Small intestine (tissue), 7 donors: ENCODE measurements at regions not wholly inside any gene's neighbourhood (a gene's known extent, or its start where the extent isn't known, plus 50 kb on each side); places are given as distances from the start of the nearest gene placed in this dataset.

ENCODE experiments used
- DNase-seq, 2 donors: peaks; one replicate each; pipeline versions ENCODE4 v3.0.0 to v3.0.0-alpha.2; 2013
- FAIRE-seq: peaks from 2 replicates; lab custom pipeline; 2012; peaks lifted over from hg19 to GRCh38; lab: Jason Lieb, UNC
- H3K27ac ChIP-seq, 3 donors: one replicate each; pipeline ENCODE4 v1.5.1; 2013; ENCODE audit warnings: low read length in 2 of 3, mild to moderate bottlenecking in 2 of 3, control low read depth in 1 of 3, inconsistent platforms in 1 of 3, low read depth in 1 of 3, moderate library complexity in 1 of 3
- H3K27me3 ChIP-seq, 3 donors: one replicate each; pipeline ENCODE4 v1.6.1; 2013; ENCODE audit warnings: low read length in 3 of 3, inconsistent platforms in 1 of 3; ENCODE audit not compliant: control insufficient read depth in 3 of 3, insufficient read depth in 3 of 3
- H3K36me3 ChIP-seq, 3 donors: one replicate each; pipeline ENCODE4 v1.6.1; 2013; ENCODE audit warnings: low read length in 3 of 3, inconsistent platforms in 1 of 3, low read depth in 1 of 3, mild to moderate bottlenecking in 1 of 3, moderate library complexity in 1 of 3; ENCODE audit not compliant: control insufficient read depth in 3 of 3, insufficient read depth in 2 of 3
- H3K4me1 ChIP-seq, 3 donors: one replicate each; pipeline ENCODE4 v1.6.1; 2013; ENCODE audit warnings: low read length in 2 of 3, inconsistent platforms in 1 of 3, low read depth in 1 of 3, mild to moderate bottlenecking in 1 of 3, moderate library complexity in 1 of 3; ENCODE audit not compliant: control insufficient read depth in 3 of 3, insufficient read depth in 2 of 3
- H3K4me3 ChIP-seq, 3 donors: one replicate each; pipeline ENCODE4 v1.5.1; 2013; ENCODE audit warnings: low read length in 3 of 3, control low read depth in 1 of 3, inconsistent platforms in 1 of 3, low read depth in 1 of 3, mild to moderate bottlenecking in 1 of 3, moderate library complexity in 1 of 3
- H3K9me3 ChIP-seq, 2 donors: one replicate each; pipeline ENCODE4 v1.6.1; 2013; ENCODE audit warnings: low read depth in 1 of 2, low read length in 1 of 2; ENCODE audit not compliant: control insufficient read depth in 2 of 2, insufficient read depth in 1 of 2
- WGBS, 3 donors: extraction: QIAGEN DNeasy Blood & Tissue Kit; methylation state at CpG; one replicate each; pipeline ENCODE4 v1.1.7; 2013; 5-methylcytosine and 5-hydroxymethylcytosine counted together
- donor health status: healthy with polysubstance abuse.
- donor health status: control.
- donor health status: control.
- donor health status: Bipolar disorder and iron deficiency.
- donor health status: healthy.

GRCh38 chr22:49368221-49368975, 459.3 kb downstream of the BRD1 start:
- WGBS, 3 donors = 79 to 85% (median 81%) methylated on average over 19 of the region's 19 CpGs
- peaks cover 0 to 2% (median 0%) of the 10 kb centered on the region in 3 donors for H3K27me3 ChIP-seq
- DNase-seq = no peak
- no peaks in the 10 kb centered on the region for H3K36me3 ChIP-seq
- FAIRE-seq = no peak
- no peaks in the 10 kb centered on the region for H3K9me3 ChIP-seq
- H3K27ac ChIP-seq = no peak overlapping the region
- H3K4me1 ChIP-seq = no peaks in the 10 kb centered on the region
- H3K4me3 ChIP-seq = no peak overlapping the region

GRCh38 chr22:49367041-49367697, 460.5 kb downstream of the BRD1 start:
- H3K27ac ChIP-seq = no peak overlapping the region
- 60 to 66% (median 65%) methylated on average over 10 of the region's 10 CpGs for WGBS, 3 donors
- no peak for DNase-seq
- H3K4me3 ChIP-seq = no peak overlapping the region
- FAIRE-seq = no peak
- H3K36me3 ChIP-seq = no peaks in the 10 kb centered on the region
- H3K9me3 ChIP-seq = no peaks in the 10 kb centered on the region
- peaks cover 0 to 2% (median 0%) of the 10 kb centered on the region in 3 donors for H3K27me3 ChIP-seq
- H3K4me1 ChIP-seq = no peaks in the 10 kb centered on the region

- Histone ChIP-seq H3K27ac (no peak overlapping the region), H3K4me3 (no peak overlapping the region), H3K36me3 (no peaks in the 10 kb centered on the region), H3K4me1 (no peaks in the 10 kb centered on the region), H3K27me3 (peaks cover 0 to 2% (median 0%) of the 10 kb centered on the region in 3 donors), H3K9me3 (no peaks in the 10 kb centered on the region)
- no peak for FAIRE-seq
- DNase-seq = no peak
- WGBS, 3 donors = 74 to 75% (median 75%) methylated on average over 9 to 11 of the region's 11 CpGs
These were observed 461.2 kb downstream of the BRD1 start for GRCh38 chr22:49366437-49366836.

- FAIRE-seq = no peak
- H3K27me3 ChIP-seq = peaks cover 0 to 2% (median 0%) of the 10 kb centered on the region in 3 donors
- 61 to 76% (median 66%) methylated on average over 14 of the region's 14 CpGs for WGBS, 3 donors
- H3K9me3 ChIP-seq = no peaks in the 10 kb centered on the region
- H3K4me3 ChIP-seq = no peak overlapping the region
- no peak for DNase-seq
- no peaks in the 10 kb centered on the region for H3K36me3 ChIP-seq
- H3K27ac ChIP-seq = no peak overlapping the region
- H3K4me1 ChIP-seq = no peaks in the 10 kb centered on the region
These were observed 461.8 kb downstream of the BRD1 start for GRCh38 chr22:49365910-49366309.

- H3K27me3 ChIP-seq = peaks cover 0 to 2% (median 0%) of the 10 kb centered on the region in 3 donors
- no peak overlapping the region for H3K27ac ChIP-seq
- H3K4me3 ChIP-seq = no peak overlapping the region
- FAIRE-seq (no peak), DNase-seq (no peak)
- no peaks in the 10 kb centered on the region for H3K9me3 ChIP-seq
- H3K36me3 ChIP-seq = no peaks in the 10 kb centered on the region
- no peaks in the 10 kb centered on the region for H3K4me1 ChIP-seq
- WGBS, 3 donors = 84 to 89% (median 85%) methylated on average over 15 of the region's 15 CpGs
These were observed 462.4 kb downstream of the BRD1 start for GRCh38 chr22:49365191-49365837.

GRCh38 chr22:49364398-49364797, 463.3 kb downstream of the BRD1 start:
- WGBS, 3 donors = 76 to 77% (median 77%) methylated on average over 12 to 15 of the region's 15 CpGs
- Histone ChIP-seq H3K27ac (no peak overlapping the region), H3K4me1 (no peaks in the 10 kb centered on the region), H3K4me3 (no peak overlapping the region), H3K36me3 (no peaks in the 10 kb centered on the region), H3K9me3 (no peaks in the 10 kb centered on the region), H3K27me3 (peaks cover 0 to 2% (median 0%) of the 10 kb centered on the region in 3 donors)
- FAIRE-seq (no peak), DNase-seq (no peak)

- Histone ChIP-seq H3K27ac (no peak overlapping the region), H3K4me3 (no peak overlapping the region), H3K27me3 (no peaks in the 10 kb centered on the region), H3K4me1 (no peaks in the 10 kb centered on the region), H3K9me3 (no peaks in the 10 kb centered on the region), H3K36me3 (no peaks in the 10 kb centered on the region)
- 86 to 91% (median 88%) methylated on average over 27 of the region's 27 CpGs for WGBS, 3 donors
- FAIRE-seq (no peak), DNase-seq (no peak)
These were observed 464.0 kb downstream of the BRD1 start for GRCh38 chr22:49363526-49364230.

GRCh38 chr22:49362211-49362839, 465.3 kb downstream of the BRD1 start:
- Histone ChIP-seq H3K27ac (no peak overlapping the region), H3K9me3 (no peaks in the 10 kb centered on the region), H3K4me1 (no peaks in the 10 kb centered on the region), H3K36me3 (no peaks in the 10 kb centered on the region), H3K4me3 (no peak overlapping the region), H3K27me3 (no peaks in the 10 kb centered on the region)
- peak in 1 of 2 donors; percentile 12 for DNase-seq
- WGBS, 3 donors = 54 to 58% (median 55%) methylated on average over 13 of the region's 13 CpGs
- FAIRE-seq = no peak
